Chondrocyte (in vitro differentiated cells): ENCODE measurements at regions not wholly inside any gene's neighbourhood (a gene's known extent, or its start where the extent isn't known, plus 50 kb on each side); places are given as distances from the start of the nearest gene placed in this dataset.

Source experiments
- DNase-seq: peaks from one replicate; pipeline ENCODE4 v3.0.0; 2021; ENCODE audit warnings: mixed read lengths, low spot score
- H3K27ac Mint-ChIP-seq: one replicate; pipeline ENCODE4 v1.8.0; 2021; ENCODE audit warnings: mild to moderate bottlenecking, moderate library complexity, mixed read lengths; ENCODE audit not compliant: unreplicated experiment
- H3K27me3 Mint-ChIP-seq: 2 replicates; pipeline ENCODE4 v1.8.0; 2021; ENCODE audit warnings: low read depth, mixed read lengths
- H3K36me3 Mint-ChIP-seq: 2 replicates; pipeline ENCODE4 v1.8.0; 2021; ENCODE audit warnings: low read depth, mixed read lengths
- H3K4me1 Mint-ChIP-seq: 2 replicates; pipeline ENCODE4 v1.8.0; 2021; ENCODE audit warnings: low read depth, mild to moderate bottlenecking, mixed read lengths
- H3K4me3 Mint-ChIP-seq: one replicate; pipeline ENCODE4 v1.8.0; 2021; ENCODE audit warnings: mild to moderate bottlenecking, moderate library complexity, mixed read lengths; ENCODE audit not compliant: unreplicated experiment
- H3K9me3 Mint-ChIP-seq: 2 replicates; pipeline ENCODE4 v1.8.0; 2021; ENCODE audit warnings: low read depth, mixed read lengths
- TF ChIP-seq, protein P1 (sequence below): fragments of 200-600 bp; sonication (generic); IDR thresholded peaks from 2 replicates; pipeline ENCODE4 v1.5.0; 2021; ENCODE audit warnings: antibody characterized with exemption, mild to moderate bottlenecking, moderate library complexity

DNA sequence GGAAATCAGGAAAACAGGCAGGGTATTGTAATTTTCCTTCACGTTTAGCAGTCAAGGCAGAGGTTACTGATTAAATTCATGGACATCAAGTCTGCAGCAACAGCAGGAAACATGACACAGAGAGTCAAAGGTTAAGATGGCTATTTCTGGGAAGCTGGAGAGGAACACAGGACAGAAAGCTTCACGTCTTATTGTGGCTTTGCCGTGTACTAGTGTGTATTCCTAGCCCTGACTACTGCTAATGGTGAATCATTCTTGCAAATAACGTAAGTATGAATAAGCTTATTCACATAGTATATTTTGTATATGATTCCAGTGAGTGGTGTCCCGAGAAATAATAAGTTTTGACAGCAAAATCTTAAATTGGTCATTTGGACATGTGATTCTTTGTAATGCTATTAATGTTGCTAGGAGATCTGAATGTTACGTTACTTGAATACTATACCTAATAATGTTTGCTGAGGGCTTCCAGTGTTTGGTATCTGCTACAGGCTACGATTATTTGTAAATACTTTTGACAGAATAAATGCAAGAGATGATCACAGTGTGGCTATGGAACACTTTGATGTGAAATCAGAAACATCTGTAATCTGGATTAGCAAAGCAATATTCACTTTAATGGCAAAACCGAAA is 77.4 kb downstream of the DISP1 start:
- H3K27ac Mint-ChIP-seq = no peak overlapping the region
- H3K4me1 Mint-ChIP-seq = peaks cover 23% of the 10 kb centered on the region
- TF ChIP-seq, protein P1, sequence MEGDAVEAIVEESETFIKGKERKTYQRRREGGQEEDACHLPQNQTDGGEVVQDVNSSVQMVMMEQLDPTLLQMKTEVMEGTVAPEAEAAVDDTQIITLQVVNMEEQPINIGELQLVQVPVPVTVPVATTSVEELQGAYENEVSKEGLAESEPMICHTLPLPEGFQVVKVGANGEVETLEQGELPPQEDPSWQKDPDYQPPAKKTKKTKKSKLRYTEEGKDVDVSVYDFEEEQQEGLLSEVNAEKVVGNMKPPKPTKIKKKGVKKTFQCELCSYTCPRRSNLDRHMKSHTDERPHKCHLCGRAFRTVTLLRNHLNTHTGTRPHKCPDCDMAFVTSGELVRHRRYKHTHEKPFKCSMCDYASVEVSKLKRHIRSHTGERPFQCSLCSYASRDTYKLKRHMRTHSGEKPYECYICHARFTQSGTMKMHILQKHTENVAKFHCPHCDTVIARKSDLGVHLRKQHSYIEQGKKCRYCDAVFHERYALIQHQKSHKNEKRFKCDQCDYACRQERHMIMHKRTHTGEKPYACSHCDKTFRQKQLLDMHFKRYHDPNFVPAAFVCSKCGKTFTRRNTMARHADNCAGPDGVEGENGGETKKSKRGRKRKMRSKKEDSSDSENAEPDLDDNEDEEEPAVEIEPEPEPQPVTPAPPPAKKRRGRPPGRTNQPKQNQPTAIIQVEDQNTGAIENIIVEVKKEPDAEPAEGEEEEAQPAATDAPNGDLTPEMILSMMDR = no peak
- no peaks in the 10 kb centered on the region for H3K27me3 Mint-ChIP-seq
- H3K4me3 Mint-ChIP-seq = no peak overlapping the region
- no peaks in the 10 kb centered on the region for H3K9me3 Mint-ChIP-seq
- no peaks in the 10 kb centered on the region for H3K36me3 Mint-ChIP-seq
- no peak for DNase-seq

- Mint-ChIP-seq H3K27me3 (no peaks in the 10 kb centered on the region), H3K9me3 (no peaks in the 10 kb centered on the region), H3K36me3 (no peaks in the 10 kb centered on the region), H3K27ac (no peak overlapping the region), H3K4me3 (no peak overlapping the region), H3K4me1 (peaks cover 29% of the 10 kb centered on the region)
- TF ChIP-seq, protein P1 = no peak
- DNase-seq = no peak
These were observed 78.4 kb downstream of the DISP1 start for GRCh38 chr1:222893255-222893654.

GRCh38 chr1:222894331-222894730 is 79.5 kb downstream of the DISP1 start:
- DNase-seq = no peak
- Mint-ChIP-seq H3K4me1 (peaks cover 20% of the 10 kb centered on the region), H3K4me3 (no peak overlapping the region), H3K36me3 (no peaks in the 10 kb centered on the region), H3K9me3 (no peaks in the 10 kb centered on the region), H3K27me3 (no peaks in the 10 kb centered on the region), H3K27ac (no peak overlapping the region)
- TF ChIP-seq, protein P1 = no peak

GRCh38 chr1:222896630-222897526 is 82.0 kb downstream of the DISP1 start:
- Mint-ChIP-seq H3K27me3 (no peaks in the 10 kb centered on the region), H3K4me3 (no peak overlapping the region), H3K9me3 (no peaks in the 10 kb centered on the region), H3K27ac (no peak overlapping the region), H3K4me1 (peaks cover 16% of the 10 kb centered on the region), H3K36me3 (no peaks in the 10 kb centered on the region)
- no peak for DNase-seq
- TF ChIP-seq, protein P1 = no peak

GRCh38 chr1:222897527-222898190 is 82.8 kb downstream of the DISP1 start:
- peak overlapping the region; percentile 82 for H3K27ac Mint-ChIP-seq

More at GRCh38 chr1:222897527-222898190, 82.8 kb downstream of the DISP1 start:
- H3K4me1 Mint-ChIP-seq = peaks cover 16% of the 10 kb centered on the region
- no peaks in the 10 kb centered on the region for H3K36me3 Mint-ChIP-seq
- TF ChIP-seq, protein P1 = no peak
- DNase-seq = no peak
- no peaks in the 10 kb centered on the region for H3K27me3 Mint-ChIP-seq
- H3K9me3 Mint-ChIP-seq = no peaks in the 10 kb centered on the region
- peak overlapping the region; percentile 10 for H3K4me3 Mint-ChIP-seq
